ENCODE measurements at regions not wholly inside any gene's neighbourhood (a gene's known extent, or its start where the extent isn't known, plus 50 kb on each side); places are given as distances from the start of the nearest gene placed in this dataset.

GRCh38 chr7:49579408-49579807, 194.0 kb upstream of the VWC2 start:
- no peak overlapping the region for H3K23ac ChIP-seq (ENCODE audit: low read depth, low read length, poor library complexity)
- H3K9me3 ChIP-seq (replicated peaks in 1 of 2; ENCODE audit: control insufficient read depth in 2 of 2, insufficient read depth in 1 of 2, low read depth in 1 of 2, low read length in 2 of 2): no peaks in the 10 kb centered on the region
- no peak overlapping the region for H3K4ac ChIP-seq (ENCODE audit: low read length)
- no peak for DNase-seq (ENCODE audit: low spot score)
- no peak overlapping the region for H2AK5ac ChIP-seq (ENCODE audit: low read depth, low read length)
- no peak overlapping the region for H3K14ac ChIP-seq (ENCODE audit: low read length)
- peaks cover 0 to 3% (median 0%) of the 10 kb centered on the region in 3 experiments for H3K27me3 ChIP-seq (ENCODE audit: control insufficient read depth in 3 of 3, insufficient read depth in 3 of 3, low read depth in 1 of 3, low read length in 3 of 3)
- no peaks in the 10 kb centered on the region for H3K36me3 ChIP-seq (replicated peaks in 1 of 2; ENCODE audit: control insufficient read depth in 2 of 2, insufficient read depth in 2 of 2, low read length in 2 of 2)
- H3K9ac ChIP-seq (ENCODE audit: low read depth, low read length, poor library complexity): no peak overlapping the region
- H4K8ac ChIP-seq (ENCODE audit: low read depth, low read length): no peak overlapping the region
- no peak overlapping the region for H3K27ac ChIP-seq (replicated peaks; ENCODE audit: low read length)
- H3K79me1 ChIP-seq (ENCODE audit: low read depth, low read length): no peaks in the 10 kb centered on the region
- H2BK12ac ChIP-seq (ENCODE audit: low read length): no peak overlapping the region
- H2BK5ac ChIP-seq (ENCODE audit: low read length): no peak overlapping the region
- no peak overlapping the region for H4K91ac ChIP-seq (ENCODE audit: low read depth, low read length, poor library complexity)
- no CpG with 5 or more reads among the region's 13 CpGs for WGBS, 2 donors (ENCODE audit: extremely low coverage in 2 of 2, insufficient read length in 2 of 2, insufficient replicate concordance in 1 of 2)
- no peak overlapping the region for H2AFZ ChIP-seq (ENCODE audit: low read length)
- no peak overlapping the region for H3K4me3 ChIP-seq (ENCODE audit: low read length in 2 of 2)
- no peaks in the 10 kb centered on the region for H3K4me1 ChIP-seq (ENCODE audit: control insufficient read depth in 2 of 2, insufficient read depth in 1 of 2, low read depth in 1 of 2, low read length in 2 of 2)
- H2BK120ac ChIP-seq (ENCODE audit: low read depth, low read length): no peak overlapping the region
- H2BK15ac ChIP-seq (ENCODE audit: low read length): no peak overlapping the region
- no peak overlapping the region for H3K4me2 ChIP-seq (ENCODE audit: insufficient read depth, low read length, poor library complexity, severe bottlenecking)
- peak overlapping the region; percentile 7 for H3K18ac ChIP-seq (ENCODE audit: low read length)

DNA sequence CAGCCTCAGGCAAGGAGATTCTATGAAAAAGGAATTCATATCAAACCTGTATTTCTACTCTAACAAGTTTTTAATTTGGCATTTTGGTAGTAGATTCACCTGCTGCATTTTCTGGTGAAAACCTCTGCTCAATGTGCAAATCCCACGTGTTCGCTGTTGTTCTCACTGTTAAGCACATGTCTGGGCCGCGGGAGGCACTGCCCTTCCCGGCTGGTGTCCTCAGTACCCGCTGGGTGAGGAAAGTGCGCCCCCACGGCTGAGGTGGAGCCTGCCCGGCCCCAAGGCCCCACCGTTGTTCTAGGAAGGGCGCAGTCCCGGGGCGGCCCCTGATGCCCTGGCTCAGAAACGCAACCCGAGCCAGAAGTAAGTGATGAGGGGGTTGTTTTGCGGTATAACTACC, 193.4 kb upstream of the VWC2 start:
- Histone ChIP-seq H3K18ac (ENCODE audit: low read length) (peak overlapping the region; percentile 32), H4K91ac (ENCODE audit: low read depth, low read length, poor library complexity) (no peak overlapping the region), H3K4ac (ENCODE audit: low read length) (no peak overlapping the region), H3K23ac (ENCODE audit: low read depth, low read length, poor library complexity) (no peak overlapping the region), H2BK15ac (ENCODE audit: low read length) (no peak overlapping the region), H3K79me1 (ENCODE audit: low read depth, low read length) (no peaks in the 10 kb centered on the region), H2AK5ac (ENCODE audit: low read depth, low read length) (no peak overlapping the region), H3K14ac (ENCODE audit: low read length) (no peak overlapping the region), H3K9ac (ENCODE audit: low read depth, low read length, poor library complexity) (no peak overlapping the region), H2AFZ (ENCODE audit: low read length) (no peak overlapping the region), H3K4me3 (ENCODE audit: low read length in 2 of 2) (no peak overlapping the region), H4K8ac (ENCODE audit: low read depth, low read length) (no peak overlapping the region), H3K4me2 (ENCODE audit: insufficient read depth, low read length, poor library complexity, severe bottlenecking) (no peak overlapping the region), H3K36me3 (replicated peaks in 1 of 2; ENCODE audit: control insufficient read depth in 2 of 2, insufficient read depth in 2 of 2, low read length in 2 of 2) (no peaks in the 10 kb centered on the region), H2BK12ac (ENCODE audit: low read length) (no peak overlapping the region), H3K4me1 (ENCODE audit: control insufficient read depth in 2 of 2, insufficient read depth in 1 of 2, low read depth in 1 of 2, low read length in 2 of 2) (no peaks in the 10 kb centered on the region), H2BK120ac (ENCODE audit: low read depth, low read length) (no peak overlapping the region), H3K9me3 (replicated peaks in 1 of 2; ENCODE audit: control insufficient read depth in 2 of 2, insufficient read depth in 1 of 2, low read depth in 1 of 2, low read length in 2 of 2) (no peaks in the 10 kb centered on the region), H2BK5ac (ENCODE audit: low read length) (no peak overlapping the region), H3K27ac (replicated peaks; ENCODE audit: low read length) (no peak overlapping the region), H3K27me3 (ENCODE audit: control insufficient read depth in 3 of 3, insufficient read depth in 3 of 3, low read depth in 1 of 3, low read length in 3 of 3) (peaks cover 0 to 3% (median 0%) of the 10 kb centered on the region in 3 experiments)
- WGBS, 2 donors (ENCODE audit: extremely low coverage in 2 of 2, insufficient read length in 2 of 2, insufficient replicate concordance in 1 of 2): no CpG with 5 or more reads among the region's 16 CpGs
- no peak for DNase-seq (ENCODE audit: low spot score)

- no peak overlapping the region for H3K4ac ChIP-seq (ENCODE audit: low read length)
- no peak overlapping the region for H2AK5ac ChIP-seq (ENCODE audit: low read depth, low read length)
- no peak overlapping the region for H2BK15ac ChIP-seq (ENCODE audit: low read length)
- no peak overlapping the region for H4K8ac ChIP-seq (ENCODE audit: low read depth, low read length)
- no peak overlapping the region for H3K9ac ChIP-seq (ENCODE audit: low read depth, low read length, poor library complexity)
- H3K14ac ChIP-seq (ENCODE audit: low read length): no peak overlapping the region
- H3K4me3 ChIP-seq (ENCODE audit: low read length in 2 of 2): no peak overlapping the region
- H3K4me1 ChIP-seq (ENCODE audit: control insufficient read depth in 2 of 2, insufficient read depth in 1 of 2, low read depth in 1 of 2, low read length in 2 of 2): no peaks in the 10 kb centered on the region
- H3K9me3 ChIP-seq (replicated peaks in 1 of 2; ENCODE audit: control insufficient read depth in 2 of 2, insufficient read depth in 1 of 2, low read depth in 1 of 2, low read length in 2 of 2): no peaks in the 10 kb centered on the region
- H2BK12ac ChIP-seq (ENCODE audit: low read length): no peak overlapping the region
- H3K27ac ChIP-seq (replicated peaks; ENCODE audit: low read length): no peak overlapping the region
- H4K91ac ChIP-seq (ENCODE audit: low read depth, low read length, poor library complexity): no peak overlapping the region
- no peak overlapping the region for H2BK120ac ChIP-seq (ENCODE audit: low read depth, low read length)
- no peak overlapping the region for H3K23ac ChIP-seq (ENCODE audit: low read depth, low read length, poor library complexity)
- H3K27me3 ChIP-seq (ENCODE audit: control insufficient read depth in 3 of 3, insufficient read depth in 3 of 3, low read depth in 1 of 3, low read length in 3 of 3): peaks cover 0 to 3% (median 0%) of the 10 kb centered on the region in 3 experiments
- no peak overlapping the region for H2AFZ ChIP-seq (ENCODE audit: low read length)
- no peak for DNase-seq (ENCODE audit: low spot score)
- no CpG with 5 or more reads among the region's 1 CpG for WGBS, 2 donors (ENCODE audit: extremely low coverage in 2 of 2, insufficient read length in 2 of 2, insufficient replicate concordance in 1 of 2)
- no peak overlapping the region for H3K18ac ChIP-seq (ENCODE audit: low read length)
- no peak overlapping the region for H3K4me2 ChIP-seq (ENCODE audit: insufficient read depth, low read length, poor library complexity, severe bottlenecking)
- H2BK5ac ChIP-seq (ENCODE audit: low read length): no peak overlapping the region
- no peaks in the 10 kb centered on the region for H3K36me3 ChIP-seq (replicated peaks in 1 of 2; ENCODE audit: control insufficient read depth in 2 of 2, insufficient read depth in 2 of 2, low read length in 2 of 2)
- H3K79me1 ChIP-seq (ENCODE audit: low read depth, low read length): no peaks in the 10 kb centered on the region
Measured at GRCh38 chr7:49580761-49581160, 192.7 kb upstream of the VWC2 start.

DNA sequence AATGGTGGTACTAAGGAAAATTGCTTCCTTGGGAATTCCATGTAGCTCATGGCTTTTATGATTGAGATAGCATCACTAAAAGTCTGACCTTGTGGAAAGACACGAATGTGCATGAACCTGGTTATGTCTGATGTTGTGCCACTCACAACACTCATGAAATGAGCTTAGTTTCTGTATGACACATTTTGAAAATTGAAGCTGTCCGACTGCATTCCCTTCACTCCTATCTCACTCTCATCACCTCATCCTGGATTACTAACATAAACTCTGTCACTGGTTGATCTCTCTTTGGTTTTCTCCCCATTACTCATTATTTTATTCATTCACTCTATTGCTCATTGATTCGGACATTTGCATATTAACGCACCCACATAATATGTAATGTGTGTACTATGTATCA, 190.0 kb upstream of the VWC2 start:
- no peak overlapping the region for H3K4me3 ChIP-seq (ENCODE audit: low read length in 2 of 2)
- no peak overlapping the region for H3K14ac ChIP-seq (ENCODE audit: low read length)
- no peaks in the 10 kb centered on the region for H3K4me1 ChIP-seq (ENCODE audit: control insufficient read depth in 2 of 2, insufficient read depth in 1 of 2, low read depth in 1 of 2, low read length in 2 of 2)
- H3K23ac ChIP-seq (ENCODE audit: low read depth, low read length, poor library complexity): no peak overlapping the region
- H2BK15ac ChIP-seq (ENCODE audit: low read length): no peak overlapping the region
- WGBS, 2 donors (ENCODE audit: extremely low coverage in 2 of 2, insufficient read length in 2 of 2, insufficient replicate concordance in 1 of 2): no CpG with 5 or more reads among the region's 4 CpGs
- no peak overlapping the region for H3K9ac ChIP-seq (ENCODE audit: low read depth, low read length, poor library complexity)
- no peak for DNase-seq (ENCODE audit: low spot score)
- no peaks in the 10 kb centered on the region for H3K36me3 ChIP-seq (replicated peaks in 1 of 2; ENCODE audit: control insufficient read depth in 2 of 2, insufficient read depth in 2 of 2, low read length in 2 of 2)
- H4K91ac ChIP-seq (ENCODE audit: low read depth, low read length, poor library complexity): no peak overlapping the region
- no peak overlapping the region for H2AK5ac ChIP-seq (ENCODE audit: low read depth, low read length)
- H4K8ac ChIP-seq (ENCODE audit: low read depth, low read length): no peak overlapping the region
- no peak overlapping the region for H3K4me2 ChIP-seq (ENCODE audit: insufficient read depth, low read length, poor library complexity, severe bottlenecking)
- H3K27me3 ChIP-seq (ENCODE audit: control insufficient read depth in 3 of 3, insufficient read depth in 3 of 3, low read depth in 1 of 3, low read length in 3 of 3): peaks cover 0 to 3% (median 0%) of the 10 kb centered on the region in 3 experiments
- no peak overlapping the region for H2BK5ac ChIP-seq (ENCODE audit: low read length)
- H3K4ac ChIP-seq (ENCODE audit: low read length): no peak overlapping the region
- H3K27ac ChIP-seq (replicated peaks; ENCODE audit: low read length): no peak overlapping the region
- H3K79me1 ChIP-seq (ENCODE audit: low read depth, low read length): no peaks in the 10 kb centered on the region
- no peak overlapping the region for H2BK120ac ChIP-seq (ENCODE audit: low read depth, low read length)
- H2BK12ac ChIP-seq (ENCODE audit: low read length): no peak overlapping the region
- H3K18ac ChIP-seq (ENCODE audit: low read length): no peak overlapping the region
- H3K9me3 ChIP-seq (replicated peaks in 1 of 2; ENCODE audit: control insufficient read depth in 2 of 2, insufficient read depth in 1 of 2, low read depth in 1 of 2, low read length in 2 of 2): no peaks in the 10 kb centered on the region
- no peak overlapping the region for H2AFZ ChIP-seq (ENCODE audit: low read length)

Measured in neuronal stem cell (in vitro differentiated cells).